Fibroblast of skin of left quadriceps (primary cell): ENCODE measurements at regions not wholly inside any gene's neighbourhood (a gene's known extent, or its start where the extent isn't known, plus 50 kb on each side); places are given as distances from the start of the nearest gene placed in this dataset.

Experiments used
- DNase-seq, 2 experiments: peaks; one replicate each; pipeline ENCODE4 v3.0.0-alpha.2; 2013; ENCODE audit warnings: low read depth in 2 of 2

DNA sequence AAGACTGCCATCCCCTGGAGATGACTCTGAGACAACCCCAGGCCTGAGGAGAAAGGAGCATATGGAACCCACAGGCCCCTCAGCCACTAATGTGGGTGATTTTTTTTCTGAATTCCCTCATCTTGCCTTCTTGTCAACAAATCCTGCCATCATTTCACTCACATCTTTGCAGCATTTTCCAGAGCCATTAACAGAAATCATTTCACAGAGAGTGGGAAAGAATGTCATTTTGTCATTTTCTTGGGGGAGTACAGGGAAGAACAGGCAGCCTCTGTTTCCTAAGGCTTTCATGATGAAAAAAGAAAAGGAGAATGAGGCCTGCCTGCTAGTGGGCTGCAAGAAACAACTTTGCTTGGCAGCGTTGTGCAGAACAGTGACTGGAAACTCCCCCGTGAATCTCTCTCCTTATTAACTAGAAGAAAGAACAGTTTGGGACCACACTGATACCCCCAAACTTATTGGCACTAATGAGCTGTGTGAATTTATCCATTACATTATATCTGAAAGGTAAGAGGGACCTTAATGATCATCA is 1464.6 kb upstream of the CELF4 start:
- DNase-seq: no peak

DNA sequence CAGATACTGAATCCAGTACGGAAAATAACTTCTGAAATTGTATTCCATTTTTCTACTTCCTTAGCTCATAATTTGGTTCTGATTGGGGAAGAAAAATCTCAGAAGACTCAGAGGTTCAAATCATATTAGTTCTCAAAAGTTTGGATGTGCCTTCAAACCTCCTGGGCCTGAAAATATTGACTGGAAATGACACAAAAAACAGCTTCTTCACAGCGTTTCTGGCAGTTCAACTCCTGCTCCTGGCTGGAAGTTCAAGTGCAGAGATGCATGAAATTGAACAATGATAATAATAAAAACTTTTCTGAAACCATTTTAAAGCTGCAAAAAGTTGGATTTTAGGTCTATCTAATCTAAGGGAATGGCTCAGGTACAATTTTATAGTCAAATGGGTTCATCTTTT is 1459.9 kb upstream of the CELF4 start:
- DNase-seq: no peak

DNA sequence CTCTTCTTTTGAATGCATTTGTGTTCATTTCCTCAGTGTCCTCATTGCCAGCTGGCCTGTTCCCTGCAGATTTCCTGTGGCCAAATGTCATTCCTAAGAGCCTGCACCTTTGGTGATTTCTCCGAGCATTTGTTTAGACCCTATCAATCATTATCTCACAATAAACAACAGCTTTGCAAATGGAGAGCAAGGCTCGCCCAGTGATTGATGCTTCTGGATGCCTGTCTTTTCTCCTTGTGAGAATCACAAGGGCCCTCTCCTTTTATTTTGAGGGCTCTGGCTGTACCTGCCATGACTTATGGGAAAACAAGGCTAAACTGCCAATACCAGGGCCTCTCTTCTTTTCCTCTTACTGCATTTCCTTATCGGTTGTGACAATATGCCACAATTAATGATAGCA is 1454.4 kb upstream of the CELF4 start:
- no peak for DNase-seq

DNA sequence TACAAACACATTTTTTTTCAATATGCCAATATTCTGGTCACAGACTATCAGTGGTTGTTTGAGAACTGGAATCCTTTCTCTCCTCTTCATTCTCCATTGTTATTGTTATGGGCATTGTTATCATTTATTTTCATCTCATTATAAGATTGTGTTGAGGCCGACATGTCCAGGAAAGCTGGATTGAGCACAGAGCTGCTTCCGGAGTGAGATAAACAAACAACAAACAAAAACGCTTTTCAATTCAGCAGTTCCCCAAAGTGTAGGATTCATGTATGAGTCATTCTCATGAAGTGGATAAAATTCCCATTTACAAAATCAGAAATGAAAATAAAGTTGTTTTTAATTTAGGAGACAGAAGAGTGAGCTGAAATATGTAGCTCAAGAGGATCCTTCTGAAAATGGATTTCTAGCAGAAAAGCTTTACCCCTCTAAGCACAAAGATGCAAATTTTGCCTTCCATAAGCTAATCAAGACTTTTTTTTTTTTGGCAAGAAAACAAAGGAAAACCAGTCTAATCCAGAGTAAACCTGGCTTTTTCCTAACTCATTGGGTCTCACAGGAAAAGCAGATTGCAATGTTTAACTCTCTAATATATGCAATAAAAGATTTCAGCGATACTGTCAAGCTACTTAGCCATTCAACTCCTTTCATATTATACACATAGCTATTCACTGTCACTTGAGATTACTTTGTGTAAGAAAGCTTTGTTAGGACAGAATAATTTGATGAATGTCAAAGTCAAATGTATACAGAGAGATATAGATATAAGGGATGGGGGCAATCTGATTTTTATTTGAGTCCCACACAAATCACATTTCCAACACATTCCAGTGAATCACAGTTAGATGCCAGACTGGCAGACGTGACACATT is 1441.7 kb upstream of the CELF4 start:
- no peak for DNase-seq

DNA sequence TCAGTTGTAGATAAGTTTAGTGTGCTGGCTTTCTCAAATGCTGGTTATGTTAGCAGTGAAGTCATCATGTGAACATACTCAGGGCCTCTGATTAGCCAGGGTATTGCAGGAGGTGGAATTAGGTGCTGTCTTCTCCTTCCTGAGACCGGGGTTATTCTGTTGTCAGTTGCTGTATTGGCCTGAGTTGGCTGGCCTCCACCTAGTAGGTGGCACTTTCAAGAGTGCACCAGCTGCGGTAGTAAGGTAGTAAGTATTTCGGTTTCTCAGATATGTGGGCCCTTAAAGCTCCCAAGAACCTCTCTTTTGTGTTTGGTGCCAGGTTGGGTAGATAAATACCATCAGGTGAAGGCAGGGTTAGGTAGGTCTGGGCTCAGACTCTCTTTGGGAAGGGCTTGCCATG is 1430.5 kb upstream of the CELF4 start:
- DNase-seq: no peak

DNA sequence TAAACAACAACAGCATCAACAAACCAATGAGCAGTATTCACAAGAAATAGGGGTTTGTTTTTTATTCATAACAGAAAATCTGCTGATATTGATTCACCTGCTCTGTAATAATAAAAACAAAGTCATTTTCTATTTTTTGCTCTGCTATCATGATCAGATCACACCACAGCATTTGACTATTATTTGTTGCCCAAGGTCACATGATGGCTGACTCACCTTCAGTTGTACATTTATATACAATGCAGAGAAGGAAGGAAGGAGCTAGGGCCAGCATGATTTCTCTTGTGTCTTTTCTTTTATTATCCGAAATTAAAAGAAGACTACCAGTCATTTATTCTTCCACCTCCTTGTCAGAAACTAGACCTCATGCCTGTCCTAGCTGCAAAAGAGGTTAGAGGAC is 1427.7 kb upstream of the CELF4 start:
- no peak for DNase-seq

DNA sequence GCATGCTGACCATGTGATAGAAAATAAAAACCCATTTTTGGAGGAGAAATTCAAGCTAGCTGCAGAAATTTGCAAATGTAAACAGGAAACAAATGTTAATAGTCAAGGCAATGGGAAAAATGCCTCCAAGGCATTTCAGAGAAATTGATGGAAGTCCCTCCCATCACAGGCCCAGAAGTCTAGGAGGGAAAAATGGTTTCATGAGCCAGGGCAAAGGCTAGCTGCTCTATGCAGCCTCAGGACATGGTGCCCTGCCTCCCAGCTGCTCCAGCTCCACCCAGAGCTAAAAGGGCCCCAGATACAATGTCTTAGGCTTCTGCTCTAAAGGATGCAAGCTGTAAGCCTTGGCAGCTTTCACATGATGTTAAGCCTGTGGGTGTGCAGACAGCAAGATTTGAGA is 1419.4 kb upstream of the CELF4 start:
- no peak for DNase-seq

DNA sequence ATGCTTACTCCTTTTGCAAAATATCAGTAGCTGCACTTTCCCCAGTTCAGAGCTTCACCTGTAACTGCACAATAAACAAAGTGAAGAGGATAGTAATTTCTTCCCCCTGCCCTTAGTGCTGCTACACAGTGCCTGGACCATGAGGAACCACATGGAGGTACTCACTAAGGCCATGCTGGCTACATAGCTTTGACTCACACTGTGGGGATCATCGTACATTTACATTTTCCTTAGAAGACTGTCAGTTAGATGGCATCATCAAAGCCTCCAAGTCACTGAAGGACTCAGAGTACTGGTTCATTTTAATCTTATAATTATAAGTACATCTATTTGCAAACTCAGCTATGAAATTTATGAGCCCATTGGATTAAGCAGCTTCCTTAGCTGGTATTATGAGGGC is 1416.5 kb upstream of the CELF4 start:
- DNase-seq: no peak

DNA sequence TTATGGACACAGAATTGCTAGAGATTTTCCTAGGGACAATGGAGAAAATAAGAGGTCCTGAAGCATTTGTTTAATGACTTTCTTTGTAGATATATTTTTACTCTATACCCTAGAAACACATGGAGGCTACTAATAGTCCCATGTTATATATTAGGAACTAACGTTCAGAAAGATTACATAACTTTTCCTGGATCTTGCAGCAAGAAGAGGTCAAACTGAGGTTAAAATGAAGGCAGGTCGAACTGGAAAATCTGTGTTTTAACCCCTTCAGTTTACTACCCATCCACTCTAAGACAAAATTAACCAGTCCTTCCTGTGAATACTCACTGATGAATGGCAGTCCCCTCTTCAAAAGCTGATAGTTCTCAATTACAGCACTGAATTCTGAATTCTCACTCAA is 1415.8 kb upstream of the CELF4 start:
- DNase-seq: no peak

DNA sequence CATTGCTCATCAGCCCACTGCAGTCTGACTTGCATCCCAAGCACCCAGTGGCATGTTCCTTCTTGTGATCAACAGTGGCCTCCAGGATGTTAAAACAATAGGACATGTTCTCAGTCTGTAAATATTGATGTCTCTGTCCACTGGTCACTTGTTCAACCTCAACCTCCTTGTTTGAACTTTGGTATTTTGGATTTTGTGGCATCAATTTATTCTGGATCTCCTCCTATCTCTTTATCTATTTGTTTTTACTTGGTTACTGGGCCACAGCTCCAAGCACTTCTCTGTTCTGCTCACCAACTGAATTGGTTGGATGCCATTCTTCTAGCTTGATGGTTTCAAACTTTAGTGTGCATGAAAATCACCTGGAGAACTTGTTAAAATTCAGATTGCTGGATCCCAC is 1414.8 kb upstream of the CELF4 start:
- DNase-seq: no peak

DNA sequence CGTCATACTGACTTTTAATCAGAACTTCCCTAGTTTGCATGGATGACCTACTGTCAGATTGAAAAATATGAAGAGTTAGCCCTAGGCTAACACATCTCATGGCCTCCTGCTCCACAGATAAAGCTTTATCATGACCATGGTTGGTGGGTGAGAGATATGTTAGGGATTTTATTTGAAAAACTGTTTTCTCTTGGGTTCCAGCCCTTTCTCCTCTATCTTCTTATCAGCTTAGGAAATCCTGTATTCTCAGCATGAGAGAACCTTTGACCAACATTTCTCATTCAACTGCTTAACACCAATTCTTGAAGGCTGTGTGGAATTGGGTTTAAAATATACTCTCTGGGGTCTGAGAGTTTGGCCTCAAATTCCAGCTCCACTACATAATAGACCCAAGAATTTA is 1407.0 kb upstream of the CELF4 start:
- DNase-seq: no peak

DNA sequence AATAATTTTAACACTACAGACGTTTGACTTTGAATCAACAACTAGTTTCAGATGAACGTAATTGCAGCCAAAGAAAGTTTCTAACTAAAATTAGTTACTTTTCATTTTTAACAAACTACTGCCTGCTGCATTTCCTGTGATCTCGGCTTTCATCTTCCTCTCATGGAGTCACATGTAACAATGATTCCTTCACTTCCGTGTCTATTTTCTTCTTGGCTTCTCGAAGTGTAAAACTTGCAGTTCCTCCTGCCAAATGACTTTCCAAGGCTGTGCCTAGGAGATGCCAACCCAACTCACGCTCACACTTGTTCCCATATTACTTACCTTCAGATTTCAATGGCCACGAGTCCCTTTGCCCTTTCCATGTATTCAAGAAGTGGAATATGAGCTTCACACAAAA is 1406.3 kb upstream of the CELF4 start:
- no peak for DNase-seq

DNA sequence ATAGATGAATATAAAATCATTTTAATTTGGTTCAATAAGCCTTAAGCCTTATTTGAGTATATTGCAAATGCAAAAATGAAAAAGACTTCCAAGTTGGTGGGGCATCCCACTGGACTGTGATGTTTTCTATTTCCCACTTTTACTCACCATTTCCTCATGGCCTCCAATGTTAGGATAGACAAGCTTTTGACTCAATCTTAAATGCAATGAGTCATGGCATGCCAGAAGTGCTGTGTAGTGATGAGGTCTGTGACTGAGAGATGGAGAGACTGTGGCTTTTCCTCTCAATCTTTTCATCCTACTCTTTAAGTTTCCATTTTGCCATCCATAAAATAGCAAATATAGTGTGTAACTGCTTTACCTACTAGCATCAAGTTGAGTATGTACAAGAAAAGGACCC is 1401.2 kb upstream of the CELF4 start:
- DNase-seq: no peak

DNA sequence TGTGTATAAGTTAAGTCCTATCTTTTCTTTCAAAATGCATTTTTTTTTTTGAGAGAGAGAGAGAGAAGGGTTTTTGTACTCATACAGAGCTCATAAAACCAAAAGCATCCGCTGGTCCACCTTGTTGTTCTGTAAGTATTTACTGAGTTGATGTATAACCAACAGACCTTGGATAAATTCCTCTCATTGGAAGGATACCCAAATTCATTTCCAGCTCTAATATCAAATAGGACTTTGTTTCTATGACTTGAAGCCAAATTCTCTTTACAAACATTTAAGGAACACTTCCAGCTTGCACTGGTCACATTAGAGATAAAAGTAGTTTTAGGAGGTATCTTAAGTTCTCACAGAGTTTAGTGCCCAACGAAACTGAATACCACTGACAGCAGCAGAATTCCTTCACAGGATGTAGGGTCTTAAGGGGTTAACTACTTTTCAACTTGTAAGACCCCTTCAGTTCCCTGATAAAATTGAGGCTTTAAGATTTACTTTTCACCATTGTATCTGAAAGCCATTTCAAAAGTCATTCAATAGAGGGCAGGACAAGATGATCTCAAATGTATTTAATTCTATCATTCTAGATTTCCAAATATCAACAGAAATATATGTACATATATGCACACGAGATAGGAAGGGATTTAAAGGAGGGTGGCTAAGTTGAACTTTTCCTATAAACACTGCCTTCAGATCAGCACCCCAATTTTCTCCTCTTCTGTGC is 1398.5 kb upstream of the CELF4 start:
- DNase-seq: no peak

DNA sequence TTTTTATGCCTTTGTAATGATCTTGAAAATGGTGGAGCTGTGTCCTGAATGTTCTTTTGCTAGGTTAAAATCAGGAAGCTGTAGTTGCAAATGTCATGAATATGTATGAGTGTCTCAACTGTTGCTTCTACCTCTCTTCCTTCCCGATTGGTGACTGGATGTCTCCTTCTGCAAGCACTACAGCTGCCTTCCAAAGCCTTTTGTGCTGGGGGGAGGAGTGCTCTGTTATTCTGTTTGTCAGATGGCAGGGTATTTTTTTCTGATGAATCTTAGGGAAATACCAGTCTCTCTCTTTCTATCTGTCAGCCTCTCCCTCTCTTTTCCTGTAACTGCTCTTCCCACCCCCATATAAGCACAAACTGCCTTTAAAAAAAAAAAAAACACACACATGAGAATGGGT is 1396.3 kb upstream of the CELF4 start:
- DNase-seq: no peak

DNA sequence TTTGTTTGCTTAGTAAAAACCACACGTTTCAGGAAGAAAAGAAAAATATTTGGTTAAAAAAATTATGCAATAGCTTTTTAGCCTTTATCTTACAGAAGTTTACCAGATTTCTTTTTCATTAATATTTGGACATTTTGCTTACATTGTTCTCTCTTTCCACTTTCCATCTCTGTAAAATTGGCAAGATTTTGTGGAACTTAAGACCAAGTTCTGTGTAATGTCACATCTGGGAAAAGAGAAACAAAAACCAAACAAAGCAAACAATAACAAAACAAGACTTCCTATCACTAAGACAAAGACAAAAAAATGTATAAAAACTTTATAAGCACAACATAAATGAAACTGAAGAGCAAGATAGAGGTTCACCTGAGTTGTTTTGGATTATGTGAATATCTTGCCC is 1392.1 kb upstream of the CELF4 start:
- no peak for DNase-seq

DNA sequence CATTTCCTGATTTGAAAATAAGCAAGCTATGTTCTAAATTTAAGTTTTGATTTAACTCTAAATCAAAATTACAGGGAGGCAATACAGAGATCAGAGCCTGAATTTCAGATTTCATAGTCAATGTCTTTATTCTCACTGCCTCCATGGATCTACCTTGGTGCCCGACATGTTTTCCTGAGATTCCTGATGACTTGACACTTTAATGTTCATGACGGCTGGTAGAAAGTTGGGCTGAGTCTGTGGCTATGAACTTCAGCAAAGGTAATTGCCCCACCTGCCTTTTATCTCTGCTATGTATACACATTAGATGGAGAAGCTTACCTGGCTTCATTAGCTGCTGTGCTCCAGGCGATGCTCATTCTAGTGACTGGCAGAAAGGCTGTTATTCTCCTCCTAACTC is 1390.5 kb upstream of the CELF4 start:
- DNase-seq: no peak

DNA sequence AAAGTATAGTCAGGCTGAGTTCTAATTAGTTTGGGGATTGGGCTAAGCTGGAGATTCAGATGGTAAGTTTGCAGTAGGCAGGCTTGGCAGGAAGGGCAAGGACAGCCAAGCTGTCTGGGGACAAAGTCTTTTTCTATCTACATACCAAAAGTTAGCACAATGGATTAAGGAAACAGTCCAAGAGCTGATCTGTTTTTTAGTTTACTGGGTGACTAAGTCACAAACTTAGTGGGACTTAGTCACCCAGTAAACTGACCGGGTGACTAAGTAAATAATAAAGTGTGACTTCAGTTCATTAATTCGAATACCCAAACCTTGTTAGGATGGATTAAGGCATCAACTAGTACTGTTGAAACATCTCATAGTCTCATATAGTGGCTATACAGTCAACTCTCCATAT is 1386.0 kb upstream of the CELF4 start:
- no peak for DNase-seq

DNA sequence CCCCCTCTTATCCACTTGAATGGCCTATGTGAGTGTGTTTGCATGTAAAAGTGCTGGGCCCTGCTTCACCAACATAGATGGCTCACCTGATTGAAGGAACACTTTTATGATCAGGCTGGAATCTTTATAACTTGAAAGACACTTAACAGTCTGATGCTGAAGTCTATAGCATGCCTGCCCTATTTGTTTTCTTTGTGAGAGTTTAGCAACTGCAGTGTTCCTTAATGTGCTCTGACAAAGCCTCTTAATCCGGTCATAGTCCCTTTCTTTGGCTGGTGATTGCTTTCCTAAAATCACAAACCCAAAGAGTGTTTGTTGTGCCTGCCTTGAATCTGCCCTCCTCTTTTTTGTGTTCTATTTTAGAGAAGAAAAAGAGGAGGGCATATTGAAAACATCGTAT is 1382.8 kb upstream of the CELF4 start:
- no peak for DNase-seq

DNA sequence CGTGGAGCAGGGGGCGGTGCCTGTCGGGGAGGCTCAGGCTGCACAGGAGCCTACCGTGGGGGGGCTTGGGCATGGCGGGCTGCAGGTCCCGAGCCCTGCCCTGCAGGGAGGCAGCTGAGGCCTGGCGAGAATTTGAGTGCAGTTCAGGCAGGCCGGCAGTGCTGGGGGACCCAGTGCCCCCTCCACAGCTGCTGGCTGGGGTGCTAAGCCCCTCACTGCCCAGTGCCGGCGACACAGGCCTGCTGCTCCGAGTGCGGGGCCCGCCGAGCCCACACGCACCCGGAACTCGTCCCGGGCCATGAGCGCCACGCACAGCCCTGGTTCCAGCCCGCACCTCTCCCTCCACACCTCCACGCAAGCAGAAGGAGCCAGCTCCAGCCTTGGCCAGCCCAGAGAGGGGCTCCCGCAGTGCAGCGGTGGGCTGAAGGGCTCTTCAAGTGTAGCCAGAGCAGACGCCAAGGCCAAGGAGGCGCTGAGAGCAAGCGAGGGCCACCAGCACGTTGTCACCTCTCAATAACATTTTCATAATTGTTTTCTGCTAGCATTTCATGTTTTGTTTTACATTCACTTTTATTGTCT is 1378.9 kb upstream of the CELF4 start:
- DNase-seq: no peak

DNA sequence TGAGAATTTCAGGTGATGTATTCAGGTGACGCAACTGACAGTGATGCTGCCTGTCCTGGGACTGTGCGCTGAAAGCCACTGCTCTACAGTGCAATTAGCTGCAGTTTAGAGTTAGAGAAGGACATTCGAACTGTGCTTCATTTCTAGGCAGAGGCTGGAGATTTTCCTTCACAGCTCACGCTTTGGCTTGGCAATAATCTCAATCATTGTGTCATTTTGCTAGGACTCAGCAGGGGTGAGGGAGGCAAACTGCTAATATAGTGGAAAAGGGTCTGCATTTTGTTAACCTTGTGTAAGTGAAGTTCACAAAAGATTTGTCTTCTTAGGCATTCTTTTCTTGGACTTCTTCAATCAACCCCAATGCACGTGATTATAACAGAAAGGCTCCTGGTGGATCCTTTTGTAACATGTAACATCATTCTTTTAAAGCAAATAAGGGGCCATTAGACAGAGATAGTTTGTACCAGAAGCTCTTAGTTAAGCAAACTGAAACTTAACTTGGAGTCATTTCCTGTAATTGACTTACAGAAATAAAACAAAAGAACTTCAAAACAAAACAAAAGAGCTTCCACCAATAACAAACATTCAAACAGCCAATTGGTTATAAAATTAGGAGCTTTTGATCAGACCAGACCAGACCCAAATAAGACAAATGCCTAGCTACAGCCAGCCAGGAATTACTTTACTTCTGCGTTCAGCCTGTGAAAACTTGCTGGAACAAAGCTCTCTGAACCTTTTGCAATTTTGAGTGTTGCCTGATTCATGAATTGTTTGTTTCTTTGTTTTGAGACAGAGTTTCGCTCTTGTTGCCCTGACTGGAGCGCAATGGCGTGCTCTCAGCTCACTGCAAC is 1376.3 kb upstream of the CELF4 start:
- no peak for DNase-seq
